HuH-7 (cell line): ENCODE measurements at regions not wholly inside any gene's neighbourhood (a gene's known extent, or its start where the extent isn't known, plus 50 kb on each side); places are given as distances from the start of the nearest gene placed in this dataset.

Source experiments
- DNase-seq: peaks from one replicate; pipeline ENCODE4 v3.0.0; 2011; ENCODE audit warnings: low spot score

DNA sequence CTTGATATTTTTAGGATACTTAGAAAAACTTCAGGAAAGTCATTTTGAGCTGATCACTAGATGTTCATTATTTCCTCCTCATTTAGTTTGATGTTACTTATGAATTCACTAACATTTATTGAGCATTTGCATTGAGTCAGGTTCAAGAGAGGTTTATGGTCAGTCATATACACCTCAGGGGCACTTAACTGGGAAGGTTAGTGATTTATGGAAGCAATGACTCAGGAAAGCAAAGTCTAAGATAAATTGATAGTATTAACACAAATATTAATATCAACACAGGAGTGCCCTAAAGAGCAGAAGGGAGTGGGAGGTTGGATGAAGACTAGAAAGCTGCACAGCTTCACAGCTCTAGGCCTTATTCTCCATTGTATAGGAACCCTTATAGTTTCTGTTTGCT is 177.0 kb upstream of the TNFAIP3 start:
- DNase-seq: no peak

DNA sequence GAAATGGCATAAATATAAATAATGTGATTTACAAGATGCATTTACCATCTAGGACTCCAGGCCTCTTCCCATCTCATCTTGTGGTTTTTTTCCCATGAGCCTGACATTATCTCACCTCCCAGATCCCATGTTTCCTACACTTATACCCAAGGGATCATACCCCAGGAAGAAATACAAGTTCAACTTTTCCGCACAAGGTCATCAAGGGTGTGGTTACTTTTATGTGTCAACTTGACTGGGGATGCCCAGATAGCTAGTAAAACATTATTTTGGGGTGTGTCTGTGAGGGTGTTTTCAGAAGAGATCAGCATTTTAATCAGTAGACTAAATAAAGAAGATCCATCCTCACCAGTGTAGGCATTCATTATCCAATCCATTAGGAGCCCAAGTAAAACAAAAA is 176.3 kb upstream of the TNFAIP3 start:
- no peak for DNase-seq

DNA sequence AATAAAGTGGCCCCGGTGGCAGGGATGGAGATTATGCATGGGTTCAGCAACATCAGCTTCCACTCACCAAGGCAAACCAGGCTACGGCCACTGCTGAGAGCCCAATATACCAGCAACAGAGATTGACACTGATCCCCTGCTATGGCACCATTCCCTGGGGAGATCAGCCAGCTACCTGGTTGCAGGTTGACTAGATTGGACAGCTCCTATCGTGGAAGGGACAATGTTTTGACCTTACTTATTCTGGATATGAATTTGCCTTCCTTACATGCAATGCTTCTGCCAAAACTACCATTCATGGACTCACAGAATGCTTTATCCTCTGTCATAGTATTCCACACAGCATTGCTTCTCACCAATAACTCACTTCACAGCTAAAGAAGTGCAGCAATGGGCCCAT is 174.8 kb upstream of the TNFAIP3 start:
- DNase-seq: no peak

DNA sequence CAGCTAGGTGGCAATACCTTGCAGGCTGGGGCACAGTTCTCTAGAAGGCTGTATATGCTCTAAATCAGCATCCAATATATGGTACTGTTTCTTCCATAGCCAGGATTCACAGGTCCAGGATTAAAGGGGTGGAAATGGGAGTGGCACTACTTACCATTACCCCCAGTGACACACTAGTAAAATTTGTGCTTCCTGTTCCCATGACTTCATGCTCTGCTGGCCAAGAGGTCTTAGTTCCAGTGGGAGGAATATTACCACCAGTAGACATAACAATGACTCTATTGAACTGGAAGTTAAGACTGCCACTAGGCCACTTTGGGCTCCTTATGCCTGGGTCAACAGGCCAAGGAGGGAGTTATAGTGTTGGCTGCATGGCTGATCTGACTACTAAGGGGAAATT is 174.3 kb upstream of the TNFAIP3 start:
- no peak for DNase-seq

DNA sequence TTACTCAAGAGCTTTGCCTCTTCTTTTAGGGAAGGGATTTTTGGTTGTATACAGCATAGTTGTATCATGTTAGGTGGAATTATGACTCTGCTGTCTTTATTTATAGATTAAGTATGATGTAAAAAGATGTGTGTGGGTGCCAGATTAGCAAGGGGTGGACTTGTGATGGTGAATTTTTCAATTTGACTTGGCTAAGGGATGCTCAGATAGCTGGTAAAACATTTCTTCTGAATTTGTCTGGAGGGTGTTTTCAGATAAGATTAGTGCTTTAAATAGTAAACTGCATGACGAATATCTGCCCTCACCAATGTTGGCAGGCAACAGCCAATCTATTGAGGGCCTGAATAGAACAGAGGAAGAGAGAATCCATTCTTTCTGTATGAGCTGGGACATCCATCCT is 173.3 kb upstream of the TNFAIP3 start:
- DNase-seq: no peak

DNA sequence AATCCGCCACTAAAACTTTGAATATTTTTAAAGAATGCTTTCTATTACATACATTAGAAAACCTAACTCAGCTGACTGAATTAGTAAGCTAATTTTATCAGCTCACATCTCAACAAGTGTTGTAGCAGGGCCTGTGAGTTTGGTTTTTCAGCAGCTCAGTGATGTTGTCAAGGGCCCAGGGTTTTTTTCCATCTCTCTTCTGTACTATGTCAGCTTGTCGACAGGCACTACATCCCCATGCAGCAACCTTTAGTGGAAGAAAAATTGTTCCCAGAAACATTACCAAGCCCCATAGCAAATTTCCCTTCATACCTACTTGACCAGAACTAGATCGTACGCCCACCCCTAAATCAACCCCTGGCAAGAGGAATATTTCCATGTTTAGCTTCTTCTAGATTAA is 170.3 kb upstream of the TNFAIP3 start:
- no peak for DNase-seq

DNA sequence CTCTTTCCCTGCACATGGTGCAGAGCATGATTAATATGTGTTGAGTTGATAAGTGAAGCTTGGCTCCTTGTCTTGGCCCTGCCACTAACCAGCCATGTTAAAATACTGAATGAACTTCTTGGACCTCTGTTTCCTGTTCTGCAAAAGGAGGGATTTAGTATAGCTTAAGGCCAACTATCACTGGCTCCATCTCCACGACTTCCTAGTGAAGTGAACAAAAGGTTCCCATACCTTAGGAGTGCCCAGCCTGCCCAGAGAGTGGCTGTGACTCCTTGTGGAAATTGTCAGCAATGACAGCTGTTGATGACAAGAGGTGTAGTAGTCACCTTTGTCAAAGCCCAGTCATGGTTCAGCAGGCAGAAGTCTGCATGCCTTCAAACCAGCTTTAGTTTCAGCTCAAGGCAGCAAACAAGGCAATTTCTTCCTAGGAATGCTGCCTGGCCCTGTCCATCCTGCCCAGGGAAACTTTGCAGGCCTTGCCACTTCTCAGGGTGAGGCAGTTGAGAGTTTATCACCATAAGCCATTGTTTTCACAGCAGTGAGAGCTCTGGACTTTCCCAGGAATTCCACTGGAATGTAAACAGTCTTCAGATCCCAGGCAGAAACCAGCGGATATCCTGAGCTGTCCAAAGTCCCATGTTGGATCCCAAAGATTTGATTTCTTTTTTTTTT is 169.7 kb upstream of the TNFAIP3 start:
- DNase-seq: peak; percentile 58

DNA sequence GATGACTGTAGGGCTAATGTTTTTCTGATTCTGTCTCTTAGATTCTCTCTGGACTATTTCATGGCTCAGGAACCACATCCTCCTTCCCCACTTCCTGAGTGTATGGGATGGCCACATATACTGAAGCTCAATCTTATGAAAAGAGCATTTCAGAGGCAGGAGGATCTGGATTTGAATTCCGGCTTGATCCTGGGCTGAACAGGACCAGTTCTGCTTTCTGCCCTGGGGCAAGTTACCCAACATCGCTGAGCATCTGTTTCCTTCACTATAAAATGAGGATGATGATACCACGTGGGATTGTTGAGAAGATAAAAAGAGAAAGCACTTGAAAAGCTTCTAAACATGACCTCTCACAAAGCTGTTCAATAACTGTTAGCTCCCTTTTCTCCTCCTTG is 168.4 kb upstream of the TNFAIP3 start:
- no peak for DNase-seq

DNA sequence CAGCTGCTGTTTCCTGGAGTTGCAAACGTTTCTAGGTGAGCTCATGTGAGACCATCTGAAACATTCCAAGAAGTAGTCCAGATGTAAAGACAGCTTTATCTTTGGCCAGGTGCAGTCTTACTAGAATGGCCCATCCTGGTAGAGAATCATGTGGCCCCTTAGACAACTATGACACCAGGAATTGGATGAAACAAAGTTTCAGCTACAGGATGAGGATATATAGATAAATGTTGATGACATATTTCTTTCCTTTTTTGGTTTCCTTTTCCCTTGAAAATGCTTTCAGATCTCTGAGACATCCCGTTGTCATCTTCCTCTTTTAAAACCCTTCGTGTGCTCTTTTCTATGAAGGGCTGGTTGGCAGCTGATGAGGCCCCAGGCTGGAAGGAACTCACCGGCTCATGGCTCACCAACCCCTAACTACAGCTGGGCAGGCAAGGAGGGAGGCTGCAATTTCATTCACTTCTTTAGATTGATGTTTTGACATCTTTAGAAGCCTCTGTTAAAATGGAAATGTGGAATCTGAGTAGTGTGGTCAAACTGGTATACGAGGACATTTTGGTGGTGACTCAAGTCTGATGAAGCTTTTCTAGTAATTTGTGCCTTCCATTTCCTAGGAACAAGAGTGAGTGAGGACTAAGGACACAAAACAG is 167.9 kb upstream of the TNFAIP3 start:
- no peak for DNase-seq

DNA sequence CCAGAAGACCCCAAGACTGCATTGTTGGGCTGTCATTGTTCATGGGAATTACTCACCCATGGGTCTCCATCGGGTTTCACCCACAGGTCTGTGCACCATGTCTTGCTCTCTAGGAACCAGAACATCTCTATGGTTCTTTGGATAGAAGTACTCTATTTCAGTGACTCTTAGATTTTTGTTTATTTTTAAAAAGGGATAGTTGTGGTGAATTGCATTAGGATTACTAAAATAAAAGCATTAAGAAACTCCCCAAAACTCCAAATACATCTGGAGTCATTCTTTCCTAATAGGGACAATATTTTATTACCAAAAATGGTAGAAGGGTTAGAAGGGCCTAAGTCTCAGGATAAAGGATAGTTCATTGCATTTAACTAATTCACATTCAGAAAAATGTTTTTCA is 166.9 kb upstream of the TNFAIP3 start:
- DNase-seq: no peak

DNA sequence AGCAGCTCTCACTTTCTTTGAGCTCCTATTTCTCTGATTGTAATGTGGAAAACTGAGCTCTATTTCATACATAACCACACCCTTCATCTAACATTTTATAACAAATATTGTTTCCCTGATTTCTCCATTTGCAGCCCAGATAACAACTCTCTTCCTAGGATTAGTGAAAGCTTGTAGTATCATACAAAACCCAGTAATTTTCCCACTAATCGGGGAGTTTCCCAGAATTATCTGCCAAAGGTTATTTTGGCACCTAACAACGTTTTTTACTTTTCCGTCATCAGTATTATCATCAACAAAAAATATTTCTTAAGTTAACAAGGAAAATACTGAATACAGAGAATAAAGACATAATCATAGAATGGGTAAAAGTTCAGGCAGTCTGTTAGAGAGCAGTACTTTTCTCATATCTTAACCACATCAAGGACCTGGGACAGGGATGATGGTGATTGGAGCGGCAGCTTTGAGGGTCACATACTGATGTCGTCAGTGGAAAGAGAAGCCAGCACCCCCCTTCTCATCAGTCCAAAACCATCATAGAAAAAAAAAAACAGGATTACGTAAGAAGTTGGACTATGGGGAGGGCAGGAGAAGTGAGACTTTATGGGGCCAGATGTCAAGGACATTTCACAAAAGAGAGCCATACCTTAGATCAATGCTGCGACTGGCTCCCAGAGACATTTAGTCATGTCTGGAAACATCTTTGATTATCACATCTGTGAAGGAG is 166.1 kb upstream of the TNFAIP3 start:
- DNase-seq: no peak

DNA sequence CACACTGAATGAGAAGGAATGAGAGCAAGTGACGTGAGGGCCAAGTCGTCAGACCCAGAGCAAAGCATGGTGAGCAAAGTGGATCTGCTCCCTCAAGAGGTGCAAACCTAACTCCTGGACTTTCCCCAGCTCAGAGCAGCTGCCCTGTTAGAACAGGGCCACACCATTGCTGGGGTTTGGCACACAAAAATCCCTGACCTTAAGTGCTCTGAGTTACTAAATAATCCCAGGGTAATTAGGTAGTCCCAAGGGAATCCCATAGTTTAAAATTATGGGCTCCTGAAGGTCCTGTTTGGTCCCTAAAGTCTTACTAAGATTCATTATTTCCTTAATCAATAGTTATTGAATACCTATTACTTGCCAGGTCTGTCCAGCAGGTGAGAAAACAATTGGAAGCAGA is 165.1 kb upstream of the TNFAIP3 start:
- no peak for DNase-seq

DNA sequence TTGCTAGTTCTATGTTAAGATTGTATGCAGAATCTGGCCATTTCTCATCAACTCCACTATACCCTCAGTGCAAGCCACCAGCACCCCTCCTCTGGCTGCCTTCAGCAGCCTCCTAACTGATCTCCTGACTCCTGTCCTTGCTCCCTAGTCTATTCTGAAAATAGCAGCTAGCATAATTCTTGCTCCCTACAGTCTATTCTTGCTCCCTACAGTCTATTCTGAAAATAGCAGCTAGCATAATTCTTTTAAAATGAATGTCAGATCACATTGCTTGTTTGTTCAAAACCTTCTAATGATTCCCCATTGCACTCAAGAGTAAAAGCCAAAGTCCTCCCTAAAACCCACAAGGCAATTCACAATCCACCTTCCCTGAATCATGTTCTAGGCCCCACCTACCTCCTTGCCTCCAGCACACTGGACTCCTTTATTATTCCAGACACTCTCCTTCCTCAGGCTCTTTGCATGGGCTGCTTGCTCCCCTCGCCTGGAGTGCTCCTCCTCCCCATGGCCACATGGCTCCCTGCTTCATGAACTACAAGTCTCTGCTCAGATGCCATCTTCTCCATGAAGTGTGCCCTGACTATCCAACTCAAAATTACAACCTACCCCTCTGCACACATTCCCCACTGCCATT is 164.2 kb upstream of the TNFAIP3 start:
- no peak for DNase-seq

DNA sequence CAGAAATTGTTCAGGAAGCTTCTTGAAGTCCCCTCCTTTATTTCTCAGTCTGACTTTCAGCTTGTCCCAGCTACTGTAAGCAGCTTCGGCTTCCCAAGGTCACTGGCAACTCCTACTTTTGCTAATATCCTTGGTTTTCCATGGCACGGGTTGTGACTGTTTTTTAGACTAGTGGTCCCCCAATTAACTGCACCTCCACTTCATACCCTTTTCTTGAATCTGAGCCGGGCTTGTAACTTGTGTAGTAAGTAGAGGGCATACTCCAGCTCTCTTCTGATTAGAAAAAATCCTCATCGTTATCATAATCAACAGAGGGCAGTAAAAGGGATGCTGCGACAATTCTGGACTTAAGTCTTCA is 162.3 kb upstream of the TNFAIP3 start:
- DNase-seq: no peak

DNA sequence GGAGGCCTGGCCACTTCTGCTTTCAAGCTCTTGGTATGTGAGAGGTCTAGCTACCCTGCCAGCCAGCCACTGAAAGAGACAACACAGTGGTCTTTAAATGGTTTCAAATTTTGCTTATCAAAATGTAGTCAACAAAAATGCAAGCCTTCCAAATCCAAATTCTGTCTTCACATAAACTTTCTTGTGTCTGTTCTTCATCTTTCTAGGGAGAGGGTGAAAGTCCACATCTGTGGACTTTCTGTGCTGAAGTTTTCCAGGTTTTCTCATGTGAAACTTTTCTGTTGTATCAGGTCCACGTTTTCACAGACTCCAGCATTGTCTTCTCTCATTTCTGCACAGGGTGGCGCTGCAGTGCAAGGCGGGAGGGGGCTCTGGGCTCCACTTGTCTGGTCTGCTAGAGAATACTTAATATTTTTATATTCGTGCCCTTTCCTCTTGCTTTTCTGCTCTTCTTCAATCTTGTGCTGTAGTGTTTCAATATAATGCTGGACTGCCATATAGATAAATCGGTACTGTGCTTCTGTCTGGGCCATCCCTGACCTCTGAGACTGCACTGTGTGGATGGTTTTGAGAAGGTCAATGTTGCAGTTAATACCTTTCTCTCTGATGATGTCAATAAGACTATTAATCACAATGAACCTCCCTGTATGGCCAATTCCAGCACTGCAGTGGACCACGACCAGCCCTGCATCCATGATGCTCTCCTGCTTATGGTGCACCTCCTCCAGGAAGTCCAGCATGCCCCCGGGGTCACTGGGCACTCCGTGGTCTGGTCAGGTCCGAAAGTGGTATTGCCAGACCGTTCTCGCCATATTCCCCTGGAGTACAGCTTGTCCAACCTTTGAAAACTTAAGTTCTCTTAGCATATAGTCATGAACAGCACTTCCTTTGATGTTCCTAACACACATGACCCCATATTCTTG is 161.6 kb upstream of the TNFAIP3 start:
- peak; percentile 43 for DNase-seq

DNA sequence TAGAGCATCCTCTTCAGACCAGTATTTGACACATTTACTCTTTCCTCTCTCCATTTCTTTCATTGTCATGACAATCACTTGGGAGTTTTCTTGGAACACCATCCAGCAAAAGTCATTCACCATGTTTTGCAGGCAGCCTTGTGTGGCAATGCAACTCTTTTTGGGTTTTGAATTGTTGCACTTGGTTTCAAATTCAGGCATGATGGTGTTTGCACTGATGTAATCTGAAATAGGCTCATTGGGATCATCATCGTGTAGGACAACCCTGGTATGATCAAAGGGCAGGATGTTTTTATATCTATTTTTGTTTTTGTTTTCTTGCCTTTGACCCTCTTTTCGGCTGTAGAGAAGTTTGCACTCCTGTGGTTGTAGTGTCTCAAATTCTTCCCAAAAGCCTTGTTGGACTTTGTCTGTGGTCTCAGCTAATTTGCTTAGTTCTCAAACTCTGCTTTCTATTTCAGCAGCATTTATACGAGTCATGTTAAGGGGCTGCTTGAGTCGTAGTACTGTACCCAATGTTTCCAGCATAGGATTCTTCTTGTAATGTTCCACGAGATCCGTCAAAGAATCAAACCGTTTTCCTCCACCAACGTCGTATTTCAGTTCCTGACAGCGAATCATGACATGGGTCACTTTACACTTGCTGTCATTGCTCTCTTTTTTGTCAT is 160.8 kb upstream of the TNFAIP3 start:
- no peak for DNase-seq

DNA sequence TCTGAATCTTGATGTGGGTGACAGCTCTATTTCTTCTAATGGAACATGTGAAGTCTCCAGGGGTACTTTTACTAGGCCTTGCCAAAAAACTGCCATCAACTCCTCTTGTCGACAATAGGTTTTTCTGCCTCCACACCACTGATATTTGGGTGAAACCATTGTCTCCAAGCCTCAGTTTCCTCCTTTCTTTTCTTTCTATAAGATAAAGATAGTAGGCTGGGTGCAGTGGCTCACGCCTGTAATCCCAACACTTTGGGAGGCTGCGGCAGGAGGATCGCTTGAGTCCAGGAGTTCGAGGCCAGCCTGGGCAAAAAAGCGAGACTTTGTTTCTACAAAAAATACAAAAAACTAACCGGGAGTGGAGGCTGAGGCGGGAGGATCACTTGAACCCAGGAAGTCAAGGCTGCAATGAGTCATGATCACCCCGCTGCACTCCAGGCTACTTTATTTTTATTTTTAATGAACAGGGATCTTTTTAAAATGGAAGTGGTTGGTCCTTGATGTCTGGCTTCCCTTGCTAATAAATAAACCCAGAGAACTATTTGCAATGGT is 159.9 kb upstream of the TNFAIP3 start:
- DNase-seq: no peak

DNA sequence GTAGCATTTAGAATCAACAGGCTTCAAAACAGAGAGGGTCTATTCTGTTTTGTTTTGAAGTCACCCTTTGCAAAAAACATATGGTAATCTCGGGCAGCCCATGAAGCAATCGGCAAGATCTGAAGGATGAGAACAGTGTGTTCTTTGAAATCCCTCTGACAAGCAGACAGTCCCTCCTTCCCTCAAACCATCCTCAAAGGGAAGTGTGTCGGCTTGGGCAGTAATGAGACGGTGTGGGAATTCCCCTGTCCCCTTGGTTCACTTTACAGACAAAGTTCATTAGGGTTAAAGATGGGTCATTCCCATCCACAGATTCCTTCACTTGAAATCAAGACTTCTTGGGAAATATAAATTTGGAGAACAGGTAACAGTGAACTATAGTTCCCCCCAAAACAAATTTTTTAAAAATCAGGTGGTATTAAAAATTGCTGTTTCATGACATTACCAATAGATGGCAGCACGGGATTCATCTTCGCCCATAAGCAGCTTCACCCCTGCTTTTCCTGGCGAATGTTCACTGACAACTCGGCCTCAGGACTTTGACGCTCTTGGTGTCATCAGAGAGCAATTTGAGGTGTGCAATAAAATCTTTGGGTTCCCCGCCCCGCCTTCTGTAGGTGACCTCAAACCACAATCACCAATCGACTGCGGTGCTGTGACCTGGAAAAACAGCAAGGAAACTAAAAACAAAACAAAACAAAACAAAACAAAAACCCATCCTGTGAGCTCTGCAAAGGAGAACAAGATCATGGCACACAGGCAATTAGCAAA is 159.3 kb upstream of the TNFAIP3 start:
- DNase-seq: peak; percentile 54

DNA sequence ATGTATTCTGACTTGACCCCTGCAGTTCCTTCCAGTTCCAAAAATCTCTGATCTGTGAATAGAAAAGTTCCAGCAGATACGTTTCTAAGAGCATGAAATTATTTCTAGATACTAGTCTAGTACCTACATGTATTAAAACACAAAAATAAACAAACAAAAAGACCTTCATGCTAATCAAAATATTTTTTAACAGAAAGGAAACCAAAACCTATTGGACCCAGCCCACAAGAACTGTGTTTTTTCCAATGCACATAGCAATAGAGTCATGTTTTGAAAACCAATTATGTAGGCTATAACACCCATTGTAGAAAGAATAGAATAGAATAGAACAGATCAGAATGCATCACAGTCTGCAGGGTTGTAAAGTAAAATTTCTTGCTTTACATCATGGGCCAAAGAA is 158.6 kb upstream of the TNFAIP3 start:
- DNase-seq: no peak
